ENCODE measurements at regions not wholly inside any gene's neighbourhood (a gene's known extent, or its start where the extent isn't known, plus 50 kb on each side); places are given as distances from the start of the nearest gene placed in this dataset.

DNA sequence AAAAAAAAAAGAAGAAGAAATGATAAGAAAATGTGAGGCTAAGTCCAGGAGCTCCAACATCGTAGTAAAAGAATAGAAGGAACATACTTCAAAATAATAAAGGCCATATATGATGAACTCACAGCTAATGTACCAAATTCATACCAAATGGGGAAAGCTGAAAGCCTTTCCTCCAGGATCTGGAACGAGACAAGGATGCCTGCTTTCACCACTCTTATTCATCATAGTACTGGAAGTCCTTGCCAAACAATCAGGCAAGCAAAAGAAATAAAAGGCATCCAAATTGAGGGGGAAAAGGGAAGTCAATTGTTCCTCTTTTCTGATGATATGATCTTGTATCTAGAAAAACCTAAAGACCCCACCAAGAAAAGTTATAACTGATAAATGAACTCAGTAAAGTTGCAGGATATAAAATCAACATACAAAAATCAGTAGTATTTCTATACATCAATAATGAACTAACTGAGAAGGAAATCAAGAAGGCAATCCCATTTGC, 170.6 kb downstream of the METTL4 start:
- CTCF ChIA-PET = no interaction called here
- no peak for ATAC-seq
- H3K27ac ChIP-seq (ENCODE audit: low read depth, low read length) = no peak overlapping the region

More for the DNA sequence above, 170.6 kb downstream of the METTL4 start:
- Histone ChIP-seq H3K4me2 (ENCODE audit: low read length) (no peak overlapping the region), H3K36me3 (ENCODE audit: control insufficient read depth in 1 of 2, insufficient read depth in 2 of 2, low read length in 2 of 2) (no peaks in the 10 kb centered on the region), H3K4me3 (replicated peaks in 1 of 2; ENCODE audit: low read depth in 1 of 2, low read length in 2 of 2) (no peak overlapping the region), H3K79me2 (ENCODE audit: insufficient read depth, low read length) (no peaks in the 10 kb centered on the region), H3K9me3 (ENCODE audit: control insufficient read depth in 1 of 2, insufficient read depth in 1 of 2, low read depth in 1 of 2, low read length in 2 of 2) (no peaks in the 10 kb centered on the region), H3K9me2 (ENCODE audit: insufficient read depth) (no peaks in the 10 kb centered on the region), H4K20me1 (ENCODE audit: insufficient read depth) (no peaks in the 10 kb centered on the region), H3K9ac (ENCODE audit: low read length) (no peak overlapping the region), H3K27me3 (ENCODE audit: insufficient read depth, low read length) (no peaks in the 10 kb centered on the region), H3K4me1 (ENCODE audit: control insufficient read depth in 1 of 2, insufficient read depth in 2 of 2, low read length in 2 of 2) (no peaks in the 10 kb centered on the region), H2AFZ (ENCODE audit: low read depth, low read length, poor library complexity, severe bottlenecking) (no peak overlapping the region)
- POLR2A ChIA-PET = no interaction called here
- DNase-seq (ENCODE audit: low read depth, low spot score) = no peak
- BruUV-seq (replicated peaks) = no TSS peak
- RAD21 ChIA-PET (ENCODE audit: low non-redundant PET in 1 of 2, low total read pairs in 2 of 2, uncharacterized antibody in 2 of 2, unreplicated experiment in 2 of 2) = no interaction called here
- intact Hi-C loops (cut with micrococcal nuclease) = no loop called here
- TF ChIP-seq, protein P1, sequence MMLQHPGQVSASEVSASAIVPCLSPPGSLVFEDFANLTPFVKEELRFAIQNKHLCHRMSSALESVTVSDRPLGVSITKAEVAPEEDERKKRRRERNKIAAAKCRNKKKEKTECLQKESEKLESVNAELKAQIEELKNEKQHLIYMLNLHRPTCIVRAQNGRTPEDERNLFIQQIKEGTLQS (IDR thresholded peaks at IDR 0.05) = no peak
- TF ChIP-seq RAD21 (IDR thresholded peaks at IDR 0.05; ENCODE audit: low read depth) (no peak), YY1 (IDR thresholded peaks at IDR 0.05; ENCODE audit: extremely low read depth, insufficient replicate concordance, low read depth, low read length) (no peak), SP1 (IDR thresholded peaks at IDR 0.05; ENCODE audit: low read depth) (no peak), ZFX (IDR thresholded peaks at IDR 0.05) (no peak), SRF (IDR thresholded peaks at IDR 0.05; ENCODE audit: low read depth) (no peak), POLR2A (IDR thresholded peaks at IDR 0.05; ENCODE audit: borderline replicate concordance, extremely low read depth, insufficient read depth, insufficient read length) (no peak), EGR1 (IDR thresholded peaks at IDR 0.05; ENCODE audit: low read depth) (no peak), ELF1 (IDR thresholded peaks at IDR 0.05; ENCODE audit: borderline replicate concordance, low read depth) (no peak), CEBPB (IDR thresholded peaks at IDR 0.05; ENCODE audit: low read depth) (no peak), POLR2AphosphoS5 (IDR thresholded peaks at IDR 0.05; ENCODE audit: low read depth, low read length) (no peak), CBX3 (IDR thresholded peaks at IDR 0.05; ENCODE audit: low read depth) (no peak), FOSL1 (IDR thresholded peaks at IDR 0.05; ENCODE audit: low read depth) (no peak), EZH2 (IDR thresholded peaks at IDR 0.05) (no peak), ZNF274 (IDR thresholded peaks at IDR 0.05; ENCODE audit: low read depth, low read length) (no peak)
- TF ChIP-seq, protein P2, sequence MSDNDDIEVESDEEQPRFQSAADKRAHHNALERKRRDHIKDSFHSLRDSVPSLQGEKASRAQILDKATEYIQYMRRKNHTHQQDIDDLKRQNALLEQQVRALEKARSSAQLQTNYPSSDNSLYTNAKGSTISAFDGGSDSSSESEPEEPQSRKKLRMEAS (IDR thresholded peaks at IDR 0.05) = no peak
- TF ChIP-seq, protein P3, sequence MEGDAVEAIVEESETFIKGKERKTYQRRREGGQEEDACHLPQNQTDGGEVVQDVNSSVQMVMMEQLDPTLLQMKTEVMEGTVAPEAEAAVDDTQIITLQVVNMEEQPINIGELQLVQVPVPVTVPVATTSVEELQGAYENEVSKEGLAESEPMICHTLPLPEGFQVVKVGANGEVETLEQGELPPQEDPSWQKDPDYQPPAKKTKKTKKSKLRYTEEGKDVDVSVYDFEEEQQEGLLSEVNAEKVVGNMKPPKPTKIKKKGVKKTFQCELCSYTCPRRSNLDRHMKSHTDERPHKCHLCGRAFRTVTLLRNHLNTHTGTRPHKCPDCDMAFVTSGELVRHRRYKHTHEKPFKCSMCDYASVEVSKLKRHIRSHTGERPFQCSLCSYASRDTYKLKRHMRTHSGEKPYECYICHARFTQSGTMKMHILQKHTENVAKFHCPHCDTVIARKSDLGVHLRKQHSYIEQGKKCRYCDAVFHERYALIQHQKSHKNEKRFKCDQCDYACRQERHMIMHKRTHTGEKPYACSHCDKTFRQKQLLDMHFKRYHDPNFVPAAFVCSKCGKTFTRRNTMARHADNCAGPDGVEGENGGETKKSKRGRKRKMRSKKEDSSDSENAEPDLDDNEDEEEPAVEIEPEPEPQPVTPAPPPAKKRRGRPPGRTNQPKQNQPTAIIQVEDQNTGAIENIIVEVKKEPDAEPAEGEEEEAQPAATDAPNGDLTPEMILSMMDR (IDR thresholded peaks at IDR 0.05 in 2 of 3, conservative IDR thresholded peaks at IDR 0.05 in 1 of 3; ENCODE audit: borderline replicate concordance in 1 of 3, insufficient read depth in 1 of 3, low read depth in 2 of 3, low read length in 2 of 3) = no peak
- TF ChIP-seq, protein P4, sequence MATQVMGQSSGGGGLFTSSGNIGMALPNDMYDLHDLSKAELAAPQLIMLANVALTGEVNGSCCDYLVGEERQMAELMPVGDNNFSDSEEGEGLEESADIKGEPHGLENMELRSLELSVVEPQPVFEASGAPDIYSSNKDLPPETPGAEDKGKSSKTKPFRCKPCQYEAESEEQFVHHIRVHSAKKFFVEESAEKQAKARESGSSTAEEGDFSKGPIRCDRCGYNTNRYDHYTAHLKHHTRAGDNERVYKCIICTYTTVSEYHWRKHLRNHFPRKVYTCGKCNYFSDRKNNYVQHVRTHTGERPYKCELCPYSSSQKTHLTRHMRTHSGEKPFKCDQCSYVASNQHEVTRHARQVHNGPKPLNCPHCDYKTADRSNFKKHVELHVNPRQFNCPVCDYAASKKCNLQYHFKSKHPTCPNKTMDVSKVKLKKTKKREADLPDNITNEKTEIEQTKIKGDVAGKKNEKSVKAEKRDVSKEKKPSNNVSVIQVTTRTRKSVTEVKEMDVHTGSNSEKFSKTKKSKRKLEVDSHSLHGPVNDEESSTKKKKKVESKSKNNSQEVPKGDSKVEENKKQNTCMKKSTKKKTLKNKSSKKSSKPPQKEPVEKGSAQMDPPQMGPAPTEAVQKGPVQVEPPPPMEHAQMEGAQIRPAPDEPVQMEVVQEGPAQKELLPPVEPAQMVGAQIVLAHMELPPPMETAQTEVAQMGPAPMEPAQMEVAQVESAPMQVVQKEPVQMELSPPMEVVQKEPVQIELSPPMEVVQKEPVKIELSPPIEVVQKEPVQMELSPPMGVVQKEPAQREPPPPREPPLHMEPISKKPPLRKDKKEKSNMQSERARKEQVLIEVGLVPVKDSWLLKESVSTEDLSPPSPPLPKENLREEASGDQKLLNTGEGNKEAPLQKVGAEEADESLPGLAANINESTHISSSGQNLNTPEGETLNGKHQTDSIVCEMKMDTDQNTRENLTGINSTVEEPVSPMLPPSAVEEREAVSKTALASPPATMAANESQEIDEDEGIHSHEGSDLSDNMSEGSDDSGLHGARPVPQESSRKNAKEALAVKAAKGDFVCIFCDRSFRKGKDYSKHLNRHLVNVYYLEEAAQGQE (IDR thresholded peaks at IDR 0.05; ENCODE audit: low read depth) = no peak
- TF ChIP-seq, protein P5, sequence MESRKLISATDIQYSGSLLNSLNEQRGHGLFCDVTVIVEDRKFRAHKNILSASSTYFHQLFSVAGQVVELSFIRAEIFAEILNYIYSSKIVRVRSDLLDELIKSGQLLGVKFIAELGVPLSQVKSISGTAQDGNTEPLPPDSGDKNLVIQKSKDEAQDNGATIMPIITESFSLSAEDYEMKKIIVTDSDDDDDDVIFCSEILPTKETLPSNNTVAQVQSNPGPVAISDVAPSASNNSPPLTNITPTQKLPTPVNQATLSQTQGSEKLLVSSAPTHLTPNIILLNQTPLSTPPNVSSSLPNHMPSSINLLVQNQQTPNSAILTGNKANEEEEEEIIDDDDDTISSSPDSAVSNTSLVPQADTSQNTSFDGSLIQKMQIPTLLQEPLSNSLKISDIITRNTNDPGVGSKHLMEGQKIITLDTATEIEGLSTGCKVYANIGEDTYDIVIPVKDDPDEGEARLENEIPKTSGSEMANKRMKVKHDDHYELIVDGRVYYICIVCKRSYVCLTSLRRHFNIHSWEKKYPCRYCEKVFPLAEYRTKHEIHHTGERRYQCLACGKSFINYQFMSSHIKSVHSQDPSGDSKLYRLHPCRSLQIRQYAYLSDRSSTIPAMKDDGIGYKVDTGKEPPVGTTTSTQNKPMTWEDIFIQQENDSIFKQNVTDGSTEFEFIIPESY (IDR thresholded peaks at IDR 0.05; ENCODE audit: extremely low read depth, insufficient replicate concordance, low read length) = no peak
